Glutamatergic neuron (in vitro differentiated cells): ENCODE measurements at regions not wholly inside any gene's neighbourhood (a gene's known extent, or its start where the extent isn't known, plus 50 kb on each side); places are given as distances from the start of the nearest gene placed in this dataset.

Experiments
- DNase-seq: peaks from one replicate; pipeline ENCODE4 v3.0.0; 2022
- H3K27ac Mint-ChIP-seq: one replicate; pipeline ENCODE4 v1.8.0; 2020; ENCODE audit warnings: mild to moderate bottlenecking, mixed read lengths, inconsistent platforms; ENCODE audit not compliant: unreplicated experiment
- H3K27me3 Mint-ChIP-seq: one replicate; pipeline ENCODE4 v1.8.0; 2020; ENCODE audit warnings: mild to moderate bottlenecking, moderate library complexity, mixed read lengths, inconsistent platforms; ENCODE audit not compliant: unreplicated experiment
- H3K36me3 Mint-ChIP-seq: one replicate; pipeline ENCODE4 v1.8.0; 2020; ENCODE audit warnings: mild to moderate bottlenecking, mixed read lengths, inconsistent platforms; ENCODE audit not compliant: unreplicated experiment
- H3K4me1 Mint-ChIP-seq: one replicate; pipeline ENCODE4 v1.8.0; 2020; ENCODE audit warnings: mild to moderate bottlenecking, low read depth, mixed read lengths, inconsistent platforms; ENCODE audit not compliant: unreplicated experiment
- H3K4me3 Mint-ChIP-seq: one replicate; pipeline ENCODE4 v1.8.0; 2020; ENCODE audit warnings: mild to moderate bottlenecking, mixed read lengths, inconsistent platforms; ENCODE audit not compliant: unreplicated experiment
- H3K9me3 Mint-ChIP-seq: one replicate; pipeline ENCODE4 v1.8.0; 2020; ENCODE audit warnings: mild to moderate bottlenecking, moderate library complexity, mixed read lengths, inconsistent platforms; ENCODE audit not compliant: unreplicated experiment
- TF ChIP-seq, protein P1 (sequence below): fragments of 200-600 bp; sonication (generic); IDR thresholded peaks from one replicate; pipeline ENCODE4 v1.5.0; 2021; ENCODE audit not compliant: partially characterized antibody, unreplicated experiment

DNA sequence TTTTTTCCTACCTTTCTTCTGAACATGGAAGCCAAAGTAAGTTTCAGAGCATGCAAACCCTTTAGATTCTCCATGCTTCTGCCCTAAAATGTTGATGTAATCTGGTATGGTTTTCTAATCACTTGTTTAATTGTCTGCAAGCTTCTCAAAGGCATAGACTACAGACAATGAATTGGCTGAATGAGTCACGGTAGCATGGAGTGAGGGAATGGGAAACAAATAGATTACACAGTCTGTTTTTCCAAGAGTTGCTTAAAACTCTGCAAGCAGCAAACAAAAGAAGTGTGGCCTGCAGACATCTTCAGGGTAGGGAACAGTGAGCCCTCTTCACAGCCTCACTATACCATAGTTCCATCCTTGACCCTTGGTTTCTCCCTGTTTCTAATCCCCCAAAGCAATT is 326.0 kb downstream of the BARHL2 start:
- TF ChIP-seq, protein P1, sequence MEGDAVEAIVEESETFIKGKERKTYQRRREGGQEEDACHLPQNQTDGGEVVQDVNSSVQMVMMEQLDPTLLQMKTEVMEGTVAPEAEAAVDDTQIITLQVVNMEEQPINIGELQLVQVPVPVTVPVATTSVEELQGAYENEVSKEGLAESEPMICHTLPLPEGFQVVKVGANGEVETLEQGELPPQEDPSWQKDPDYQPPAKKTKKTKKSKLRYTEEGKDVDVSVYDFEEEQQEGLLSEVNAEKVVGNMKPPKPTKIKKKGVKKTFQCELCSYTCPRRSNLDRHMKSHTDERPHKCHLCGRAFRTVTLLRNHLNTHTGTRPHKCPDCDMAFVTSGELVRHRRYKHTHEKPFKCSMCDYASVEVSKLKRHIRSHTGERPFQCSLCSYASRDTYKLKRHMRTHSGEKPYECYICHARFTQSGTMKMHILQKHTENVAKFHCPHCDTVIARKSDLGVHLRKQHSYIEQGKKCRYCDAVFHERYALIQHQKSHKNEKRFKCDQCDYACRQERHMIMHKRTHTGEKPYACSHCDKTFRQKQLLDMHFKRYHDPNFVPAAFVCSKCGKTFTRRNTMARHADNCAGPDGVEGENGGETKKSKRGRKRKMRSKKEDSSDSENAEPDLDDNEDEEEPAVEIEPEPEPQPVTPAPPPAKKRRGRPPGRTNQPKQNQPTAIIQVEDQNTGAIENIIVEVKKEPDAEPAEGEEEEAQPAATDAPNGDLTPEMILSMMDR, result no peak
- H3K4me1 Mint-ChIP-seq, result peaks cover 5% of the 10 kb centered on the region
- peaks cover 3% of the 10 kb centered on the region for H3K27me3 Mint-ChIP-seq
- H3K27ac Mint-ChIP-seq, result no peak overlapping the region
- H3K36me3 Mint-ChIP-seq, result no peaks in the 10 kb centered on the region
- no peak overlapping the region for H3K4me3 Mint-ChIP-seq
- no peak for DNase-seq
- H3K9me3 Mint-ChIP-seq, result no peaks in the 10 kb centered on the region

DNA sequence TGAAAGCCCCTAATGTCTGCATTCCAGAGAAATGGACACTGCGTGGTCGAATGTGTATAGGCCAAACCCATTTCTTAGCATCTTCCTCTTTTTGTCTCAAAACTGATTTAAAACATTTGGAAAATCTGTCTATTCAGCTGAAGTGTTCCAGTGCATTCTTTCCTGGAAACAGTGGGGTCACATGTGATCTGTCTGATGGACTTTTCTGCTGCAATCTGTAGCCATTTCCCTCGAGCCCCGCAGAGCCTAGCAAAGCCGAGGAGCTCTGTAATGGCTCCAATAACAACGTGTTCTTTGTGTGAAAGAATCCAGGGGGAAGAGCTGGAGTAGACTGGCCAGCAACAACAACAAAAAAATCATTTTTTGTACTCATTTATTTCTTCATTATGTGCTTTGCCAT is 329.3 kb downstream of the BARHL2 start:
- Mint-ChIP-seq H3K27ac (no peak overlapping the region), H3K9me3 (no peaks in the 10 kb centered on the region), H3K4me1 (peaks cover 8% of the 10 kb centered on the region), H3K4me3 (no peak overlapping the region), H3K27me3 (peaks cover 2% of the 10 kb centered on the region), H3K36me3 (no peaks in the 10 kb centered on the region)
- peak; percentile 31 for DNase-seq
- TF ChIP-seq, protein P1, result no peak

DNA sequence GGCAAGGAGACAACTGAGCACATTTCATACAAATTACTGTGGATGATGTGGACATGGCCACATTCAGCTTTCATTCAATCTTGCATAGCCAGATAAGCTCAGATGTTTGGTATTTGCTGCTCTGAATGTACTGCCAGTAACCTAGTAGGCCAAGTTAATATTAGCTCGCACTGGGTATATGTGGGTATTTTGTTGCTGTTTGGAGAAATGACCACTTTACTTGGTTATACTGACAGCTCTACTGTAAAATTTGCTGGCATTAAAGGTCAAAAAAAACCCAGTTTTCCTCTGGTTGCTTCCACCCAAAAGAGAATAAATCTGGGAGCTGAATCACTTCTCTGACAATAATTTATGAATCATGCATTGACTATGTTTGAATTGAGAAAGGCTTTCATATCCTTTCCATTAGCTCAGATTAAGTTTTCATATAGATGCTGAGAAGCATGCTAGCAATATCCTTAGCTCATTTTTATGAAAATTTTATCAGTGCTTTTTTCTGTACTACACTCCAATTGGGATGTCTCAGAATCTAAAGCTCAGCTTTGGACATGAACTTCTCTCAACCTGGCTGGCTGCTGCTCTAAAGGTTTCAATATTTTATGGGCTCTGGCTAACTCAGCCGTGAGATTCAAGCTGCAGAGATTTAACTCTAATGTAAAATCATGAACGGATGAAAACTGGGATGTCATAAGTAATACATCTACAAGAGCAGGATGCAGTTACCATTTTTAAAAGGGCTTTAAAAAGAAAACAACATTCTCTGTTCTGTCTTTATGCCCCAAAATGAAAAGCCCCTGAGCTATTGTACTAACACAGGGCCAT is 330.0 kb downstream of the BARHL2 start:
- no peak overlapping the region for H3K4me3 Mint-ChIP-seq
- H3K36me3 Mint-ChIP-seq, result no peaks in the 10 kb centered on the region
- H3K9me3 Mint-ChIP-seq, result no peaks in the 10 kb centered on the region
- TF ChIP-seq, protein P1, result no peak
- no peak overlapping the region for H3K27ac Mint-ChIP-seq
- H3K4me1 Mint-ChIP-seq, result peaks cover 8% of the 10 kb centered on the region
- DNase-seq, result no peak
- H3K27me3 Mint-ChIP-seq, result peaks cover 2% of the 10 kb centered on the region

DNA sequence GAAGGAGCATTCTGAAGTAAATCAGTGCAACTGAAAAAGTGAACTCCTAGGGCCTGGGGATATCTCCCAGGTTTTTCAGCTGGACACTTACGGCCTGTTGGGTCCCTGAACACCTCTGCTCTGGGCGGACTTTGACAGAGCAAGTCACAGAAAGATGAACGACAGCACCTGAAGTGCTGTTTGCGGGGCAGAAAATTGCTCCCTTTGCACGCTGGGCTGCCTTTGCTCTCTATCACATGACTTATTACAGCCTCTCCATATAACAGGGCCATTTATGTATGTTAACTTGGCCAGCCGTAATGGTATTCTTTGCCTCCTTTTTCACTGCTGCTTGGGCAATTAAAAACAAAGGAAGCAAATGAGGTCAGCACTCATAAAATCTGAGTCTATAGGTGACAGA is 332.9 kb downstream of the BARHL2 start:
- Mint-ChIP-seq H3K27me3 (no peaks in the 10 kb centered on the region), H3K36me3 (no peaks in the 10 kb centered on the region), H3K9me3 (no peaks in the 10 kb centered on the region), H3K4me1 (peaks cover 8% of the 10 kb centered on the region), H3K27ac (no peak overlapping the region), H3K4me3 (no peak overlapping the region)
- no peak for DNase-seq
- TF ChIP-seq, protein P1, result no peak

DNA sequence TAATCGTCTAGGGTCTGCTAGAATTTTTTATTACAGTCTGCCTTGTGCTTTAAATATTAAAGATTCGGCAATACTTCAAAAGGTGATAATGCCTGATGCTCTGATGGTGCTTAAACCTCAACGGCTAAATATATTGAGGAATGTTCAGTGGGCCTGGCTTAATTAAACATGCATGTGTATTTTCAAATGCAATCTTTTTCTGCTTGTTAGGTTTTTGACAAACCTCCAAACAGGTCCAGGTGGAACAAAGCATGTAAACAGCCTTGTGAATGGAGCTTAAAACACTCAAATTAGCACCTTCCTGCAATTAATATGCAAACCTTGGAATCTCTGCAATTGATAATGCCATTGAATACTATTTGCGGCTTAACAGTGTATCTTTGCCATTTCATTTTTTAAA is 334.9 kb downstream of the BARHL2 start:
- TF ChIP-seq, protein P1, result no peak
- H3K36me3 Mint-ChIP-seq, result no peaks in the 10 kb centered on the region
- H3K27me3 Mint-ChIP-seq, result no peaks in the 10 kb centered on the region
- H3K4me1 Mint-ChIP-seq, result peaks cover 3% of the 10 kb centered on the region
- H3K27ac Mint-ChIP-seq, result no peak overlapping the region
- no peaks in the 10 kb centered on the region for H3K9me3 Mint-ChIP-seq
- H3K4me3 Mint-ChIP-seq, result no peak overlapping the region
- no peak for DNase-seq
